Tibial artery (tissue), 4 donors: ENCODE measurements at regions not wholly inside any gene's neighbourhood (a gene's known extent, or its start where the extent isn't known, plus 50 kb on each side); places are given as distances from the start of the nearest gene placed in this dataset.
"Not testable (repeated sequence)": the region's sequence is repeated elsewhere in the genome, so short reads cannot be mapped to it uniquely, and the experiment has no call there.

Source experiments
- DNase-seq, 2 donors: peaks; one replicate each; pipeline ENCODE4 v3.0.0-alpha.2; 2019
- H3K27ac ChIP-seq, 2 donors: fragments of 200-600 bp; sonication (generic) in 1 of 2; 1 replicate in 1 of 2; 2 replicates in 1 of 2; pipeline ENCODE4 v1.5.1; 2018 to 2019; ENCODE audit warnings: mild to moderate bottlenecking in 1 of 2
- H3K27me3 ChIP-seq, 2 donors: fragments of 200-600 bp; sonication (generic) in 1 of 2; one replicate each; pipeline versions ENCODE4 v1.5.1 to v1.6.0; 2016 to 2019
- H3K36me3 ChIP-seq, 3 donors: fragments of 200-600 bp; sonication (generic) in 2 of 3; one replicate each; pipeline ENCODE4 v1.5.1; 2016 to 2019; ENCODE audit warnings: mild to moderate bottlenecking in 2 of 3
- H3K4me1 ChIP-seq, 4 donors: fragments of 200-600 bp; sonication (generic) in 2 of 4; 1 replicate in 3 of 4; 2 replicates in 1 of 4; pipeline ENCODE4 v1.5.1; 2016 to 2019
- H3K4me3 ChIP-seq, 2 donors: fragments of 200-600 bp; sonication (generic) in 1 of 2; 1 replicate in 1 of 2; 2 replicates in 1 of 2; pipeline ENCODE4 v1.5.1; 2018 to 2019; ENCODE audit warnings: mild to moderate bottlenecking in 2 of 2
- H3K9me3 ChIP-seq, 3 donors: fragments of 200-600 bp; sonication (generic) in 1 of 3; one replicate each; pipeline ENCODE4 v1.5.1; 2016 to 2019
- CTCF ChIP-seq, 2 experiments: fragments of 200-600 bp in 1 of 2; fragments of 450-650 bp in 1 of 2; IDR thresholded peaks; one replicate each; pipeline ENCODE4 v1.5.1; 2017 to 2019; ENCODE audit warnings: antibody characterized with exemption in 2 of 2, mild to moderate bottlenecking in 1 of 2, moderate library complexity in 1 of 2
- intact Hi-C: fragments of 100-400 bp; cut with DNase I; formaldehyde crosslinking; loops from one replicate; pipeline ENCODE4 v1.15.0; 2023; ENCODE audit warnings: low total_unique reads

- no peaks in the 10 kb centered on the region for H3K9me3 ChIP-seq
- no peaks in the 10 kb centered on the region for H3K36me3 ChIP-seq
- no peak overlapping the region for H3K27ac ChIP-seq
- DNase-seq, result no peak
- H3K27me3 ChIP-seq, result no peaks in the 10 kb centered on the region
- no peaks in the 10 kb centered on the region for H3K4me1 ChIP-seq
- intact Hi-C loops, result no loop called here
- no peak overlapping the region for H3K4me3 ChIP-seq
- no peak for TF ChIP-seq CTCF (IDR thresholded peaks at IDR 0.05)
These were observed 157.7 kb downstream of the SLC24A2 start for GRCh38 chr9:19631181-19631580.

DNA sequence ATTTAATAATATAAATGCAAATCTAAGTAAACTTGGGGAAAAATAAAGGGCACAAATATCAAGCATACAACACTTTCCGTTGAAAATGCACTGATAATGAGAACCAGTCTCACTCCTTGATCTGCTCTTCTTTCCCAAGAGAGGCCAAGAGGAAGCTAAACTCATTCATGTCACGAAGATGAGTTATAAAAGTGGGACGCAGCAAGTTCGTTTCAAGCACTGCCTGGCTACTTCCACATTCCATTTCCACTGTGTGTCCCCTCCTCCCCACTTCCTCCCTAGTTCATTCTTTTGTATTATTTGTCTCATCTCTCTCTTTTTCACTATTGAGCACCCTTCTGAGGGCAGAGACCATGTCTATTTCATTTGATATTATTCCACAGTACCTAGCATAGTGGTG, 158.1 kb downstream of the SLC24A2 start:
- Histone ChIP-seq H3K27ac (no peak overlapping the region), H3K9me3 (no peaks in the 10 kb centered on the region), H3K36me3 (no peaks in the 10 kb centered on the region), H3K4me1 (no peaks in the 10 kb centered on the region), H3K27me3 (no peaks in the 10 kb centered on the region), H3K4me3 (no peak overlapping the region)
- DNase-seq, result no peak
- no peak for TF ChIP-seq CTCF (IDR thresholded peaks at IDR 0.05)
- intact Hi-C loops, result no loop called here

GRCh38 chr9:19629488-19629887, 159.3 kb downstream of the SLC24A2 start:
- TF ChIP-seq CTCF (IDR thresholded peaks at IDR 0.05), result no peak
- H3K4me3 ChIP-seq, result no peak overlapping the region
- DNase-seq, result no peak
- no peaks in the 10 kb centered on the region for H3K36me3 ChIP-seq
- H3K9me3 ChIP-seq, result no peaks in the 10 kb centered on the region
- H3K27me3 ChIP-seq, result no peaks in the 10 kb centered on the region
- H3K4me1 ChIP-seq, result no peaks in the 10 kb centered on the region
- intact Hi-C loops, result no loop called here
- no peak overlapping the region for H3K27ac ChIP-seq

GRCh38 chr9:19625426-19625825, 163.4 kb downstream of the SLC24A2 start:
- H3K4me1 ChIP-seq, H3K4me3 ChIP-seq, H3K9me3 ChIP-seq, H3K27me3 ChIP-seq, H3K27ac ChIP-seq, intact Hi-C loops, H3K36me3 ChIP-seq, DNase-seq: not testable (repeated sequence)

DNA sequence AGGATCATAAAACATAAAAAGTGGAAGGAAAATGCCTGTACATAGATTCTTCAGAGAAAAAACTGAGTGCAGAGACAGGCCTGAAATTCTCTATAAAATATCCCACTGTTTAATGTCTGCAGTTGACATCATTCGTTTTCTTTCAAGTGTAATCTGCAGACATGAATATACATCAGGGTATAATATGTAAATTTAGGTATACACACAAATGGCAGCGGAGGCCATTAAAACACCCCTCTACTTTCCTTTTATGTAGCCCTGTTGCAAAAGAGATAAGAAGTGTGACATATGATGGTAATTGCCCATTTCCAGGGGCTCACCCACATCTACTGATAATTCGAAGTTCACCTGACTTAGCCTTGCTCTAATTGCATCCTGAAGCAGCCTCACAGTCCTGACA, 164.3 kb downstream of the SLC24A2 start:
- H3K27ac ChIP-seq, result no peak overlapping the region
- H3K36me3 ChIP-seq, result no peaks in the 10 kb centered on the region
- intact Hi-C loops, result no loop called here
- no peaks in the 10 kb centered on the region for H3K27me3 ChIP-seq
- no peak overlapping the region for H3K4me3 ChIP-seq
- H3K9me3 ChIP-seq, result no peaks in the 10 kb centered on the region
- DNase-seq, result no peak
- H3K4me1 ChIP-seq, result no peaks in the 10 kb centered on the region
- no peak for TF ChIP-seq CTCF (IDR thresholded peaks at IDR 0.05)

DNA sequence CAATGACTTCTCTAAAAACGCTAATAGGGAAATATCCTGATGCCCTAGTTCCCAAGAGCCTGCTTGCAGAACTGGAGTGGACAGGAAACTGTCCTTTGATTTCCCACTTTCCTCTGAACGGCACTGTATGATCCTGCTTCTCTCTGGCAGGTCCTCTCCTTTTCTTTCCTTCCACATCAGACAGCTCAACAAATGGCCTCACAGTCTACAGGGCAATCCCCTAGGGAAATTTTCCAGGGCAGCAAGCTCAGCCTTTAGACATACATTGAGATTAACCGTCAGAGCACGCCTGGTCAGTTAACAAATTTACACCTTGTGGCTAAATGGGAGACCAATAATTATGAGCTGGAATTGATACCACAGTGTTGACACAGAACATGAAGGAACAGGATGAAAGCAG, 164.9 kb downstream of the SLC24A2 start:
- Histone ChIP-seq H3K36me3 (no peaks in the 10 kb centered on the region), H3K9me3 (no peaks in the 10 kb centered on the region), H3K27me3 (no peaks in the 10 kb centered on the region), H3K4me1 (no peaks in the 10 kb centered on the region), H3K4me3 (no peak overlapping the region), H3K27ac (no peak overlapping the region)
- TF ChIP-seq CTCF (IDR thresholded peaks at IDR 0.05), result no peak
- no peak for DNase-seq
- intact Hi-C loops, result no loop called here
